ENCODE measurements at regions not wholly inside any gene's neighbourhood (a gene's known extent, or its start where the extent isn't known, plus 50 kb on each side); places are given as distances from the start of the nearest gene placed in this dataset.

GRCh38 chr13:58728126-58728525, 1096.6 kb downstream of the PCDH17 start:
- in situ Hi-C loops (cut with MboI) (no loop called here), intact Hi-C loops (cut with micrococcal nuclease; ENCODE audit: unreplicated experiment) (no loop called here)
- Histone ChIP-seq H3K4me2 (ENCODE audit: control insufficient read depth, insufficient read depth) (no peak overlapping the region), H3K27ac (ENCODE audit: control insufficient read depth, insufficient read depth) (no peak overlapping the region), H3K4me1 (ENCODE audit: control insufficient read depth, insufficient read depth, low read length) (no peaks in the 10 kb centered on the region), H3K9me3 (replicated peaks; ENCODE audit: control insufficient read depth, insufficient read depth, low read length) (no peaks in the 10 kb centered on the region), H4K20me1 (ENCODE audit: control insufficient read depth, insufficient read depth) (no peaks in the 10 kb centered on the region), H3K79me2 (ENCODE audit: control insufficient read depth, insufficient read depth, low read length) (no peaks in the 10 kb centered on the region), H2AFZ (ENCODE audit: control insufficient read depth, low read depth, low read length) (no peak overlapping the region), H3K36me3 (ENCODE audit: control insufficient read depth in 2 of 2, insufficient read depth in 2 of 2, low read length in 1 of 2) (no peaks in the 10 kb centered on the region), H3K9ac (ENCODE audit: control insufficient read depth, insufficient read depth, low read length) (no peak overlapping the region), H3K4me3 (no peak overlapping the region), H3K27me3 (replicated peaks in 1 of 2; ENCODE audit: control insufficient read depth in 2 of 2, insufficient read depth in 2 of 2, low read length in 1 of 2) (no peaks in the 10 kb centered on the region)
- BruUV-seq (replicated peaks), result no TSS peak
- ATAC-seq (no peak), DNase-seq (ENCODE audit: low read depth, low spot score) (no peak), FAIRE-seq (no peak)
- ChIA-PET SMC1A (ENCODE audit: uncharacterized antibody, unreplicated experiment) (no interaction called here), CTCF (no interaction called here), POLR2A (no interaction called here), RAD21 (ENCODE audit: unreplicated experiment) (no interaction called here)
- no peak for TF ChIP-seq ATF3 (IDR thresholded peaks at IDR 0.05; ENCODE audit: borderline replicate concordance, extremely low read depth, low read depth, low read length)
- TF ChIP-seq RCOR1 (conservative IDR thresholded peaks at IDR 0.05; ENCODE audit: low read depth, low read length), result no peak
- WGBS (ENCODE audit: insufficient coverage, insufficient replicate concordance, low lambda C conversion rate, missing lambda C conversion rate), result 12% methylated on average over 3 of the region's 3 CpGs

DNA sequence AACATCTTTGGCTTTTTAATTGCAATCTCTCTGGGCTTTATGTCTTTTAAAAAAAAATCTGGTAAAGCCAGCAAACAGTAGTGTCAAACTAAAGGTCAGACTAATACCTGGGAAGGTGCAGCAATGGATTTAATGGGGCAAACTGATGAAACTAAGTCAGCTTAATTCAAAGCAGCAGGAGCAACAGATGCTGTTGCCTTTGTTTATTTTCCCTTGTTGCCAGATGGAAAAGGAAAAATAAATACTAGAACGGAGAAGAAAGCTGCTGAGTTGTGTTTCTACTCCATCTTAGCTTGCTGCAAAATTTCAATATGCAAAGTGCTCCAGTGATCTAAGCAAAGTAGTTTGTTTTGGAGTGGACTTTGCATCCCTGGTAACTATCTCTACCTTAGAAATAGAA, 1097.8 kb downstream of the PCDH17 start:
- Histone ChIP-seq H3K4me2 (ENCODE audit: control insufficient read depth, insufficient read depth) (no peak overlapping the region), H2AFZ (ENCODE audit: control insufficient read depth, low read depth, low read length) (no peak overlapping the region), H3K79me2 (ENCODE audit: control insufficient read depth, insufficient read depth, low read length) (no peaks in the 10 kb centered on the region), H3K36me3 (ENCODE audit: control insufficient read depth in 2 of 2, insufficient read depth in 2 of 2, low read length in 1 of 2) (no peaks in the 10 kb centered on the region), H3K27me3 (replicated peaks in 1 of 2; ENCODE audit: control insufficient read depth in 2 of 2, insufficient read depth in 2 of 2, low read length in 1 of 2) (no peaks in the 10 kb centered on the region), H3K9me3 (replicated peaks; ENCODE audit: control insufficient read depth, insufficient read depth, low read length) (no peaks in the 10 kb centered on the region), H3K4me1 (ENCODE audit: control insufficient read depth, insufficient read depth, low read length) (no peaks in the 10 kb centered on the region), H3K9ac (ENCODE audit: control insufficient read depth, insufficient read depth, low read length) (no peak overlapping the region), H3K4me3 (no peak overlapping the region), H3K27ac (ENCODE audit: control insufficient read depth, insufficient read depth) (no peak overlapping the region), H4K20me1 (ENCODE audit: control insufficient read depth, insufficient read depth) (no peaks in the 10 kb centered on the region)
- intact Hi-C loops (cut with micrococcal nuclease; ENCODE audit: unreplicated experiment), result no loop called here
- RAD21 ChIA-PET (ENCODE audit: unreplicated experiment), result no interaction called here
- POLR2A ChIA-PET, result no interaction called here
- no TSS peak for BruUV-seq (replicated peaks)
- SMC1A ChIA-PET (ENCODE audit: uncharacterized antibody, unreplicated experiment), result interaction anchor here (1.2 kb wide), 1 partner anchor 20 kb away, joined by 3 read pairs; no protein-coding TSS in a partner anchor
- WGBS (ENCODE audit: insufficient coverage, insufficient replicate concordance, low lambda C conversion rate, missing lambda C conversion rate), result 0% methylated on average over 1 of the region's 1 CpG
- FAIRE-seq (no peak), DNase-seq (ENCODE audit: low read depth, low spot score) (no peak), ATAC-seq (no peak)
- CTCF ChIA-PET, result no interaction called here
- in situ Hi-C loops (cut with MboI), result no loop called here
- no peak for TF ChIP-seq SUZ12 (IDR thresholded peaks at IDR 0.05; ENCODE audit: unreplicated experiment)
- TF ChIP-seq ESRRA (IDR thresholded peaks at IDR 0.05; ENCODE audit: low read length), result no peak
- TF ChIP-seq ZNF622 (IDR thresholded peaks at IDR 0.05), result no peak
- TF ChIP-seq, protein P1, sequence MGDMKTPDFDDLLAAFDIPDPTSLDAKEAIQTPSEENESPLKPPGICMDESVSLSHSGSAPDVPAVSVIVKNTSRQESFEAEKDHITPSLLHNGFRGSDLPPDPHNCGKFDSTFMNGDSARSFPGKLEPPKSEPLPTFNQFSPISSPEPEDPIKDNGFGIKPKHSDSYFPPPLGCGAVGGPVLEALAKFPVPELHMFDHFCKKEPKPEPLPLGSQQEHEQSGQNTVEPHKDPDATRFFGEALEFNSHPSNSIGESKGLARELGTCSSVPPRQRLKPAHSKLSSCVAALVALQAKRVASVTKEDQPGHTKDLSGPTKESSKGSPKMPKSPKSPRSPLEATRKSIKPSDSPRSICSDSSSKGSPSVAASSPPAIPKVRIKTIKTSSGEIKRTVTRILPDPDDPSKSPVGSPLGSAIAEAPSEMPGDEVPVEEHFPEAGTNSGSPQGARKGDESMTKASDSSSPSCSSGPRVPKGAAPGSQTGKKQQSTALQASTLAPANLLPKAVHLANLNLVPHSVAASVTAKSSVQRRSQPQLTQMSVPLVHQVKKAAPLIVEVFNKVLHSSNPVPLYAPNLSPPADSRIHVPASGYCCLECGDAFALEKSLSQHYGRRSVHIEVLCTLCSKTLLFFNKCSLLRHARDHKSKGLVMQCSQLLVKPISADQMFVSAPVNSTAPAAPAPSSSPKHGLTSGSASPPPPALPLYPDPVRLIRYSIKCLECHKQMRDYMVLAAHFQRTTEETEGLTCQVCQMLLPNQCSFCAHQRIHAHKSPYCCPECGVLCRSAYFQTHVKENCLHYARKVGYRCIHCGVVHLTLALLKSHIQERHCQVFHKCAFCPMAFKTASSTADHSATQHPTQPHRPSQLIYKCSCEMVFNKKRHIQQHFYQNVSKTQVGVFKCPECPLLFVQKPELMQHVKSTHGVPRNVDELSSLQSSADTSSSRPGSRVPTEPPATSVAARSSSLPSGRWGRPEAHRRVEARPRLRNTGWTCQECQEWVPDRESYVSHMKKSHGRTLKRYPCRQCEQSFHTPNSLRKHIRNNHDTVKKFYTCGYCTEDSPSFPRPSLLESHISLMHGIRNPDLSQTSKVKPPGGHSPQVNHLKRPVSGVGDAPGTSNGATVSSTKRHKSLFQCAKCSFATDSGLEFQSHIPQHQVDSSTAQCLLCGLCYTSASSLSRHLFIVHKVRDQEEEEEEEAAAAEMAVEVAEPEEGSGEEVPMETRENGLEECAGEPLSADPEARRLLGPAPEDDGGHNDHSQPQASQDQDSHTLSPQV (IDR thresholded peaks at IDR 0.05), result no peak
- TF ChIP-seq HCFC1 (IDR thresholded peaks at IDR 0.05; ENCODE audit: low read length), result no peak
- TF ChIP-seq JUNB (IDR thresholded peaks at IDR 0.05), result no peak
- TF ChIP-seq NRF1 (conservative IDR thresholded peaks at IDR 0.05; ENCODE audit: low read depth, low read length), result no peak
- no peak for TF ChIP-seq RELB (IDR thresholded peaks at IDR 0.05; ENCODE audit: low read depth)
- TF ChIP-seq, protein P2, sequence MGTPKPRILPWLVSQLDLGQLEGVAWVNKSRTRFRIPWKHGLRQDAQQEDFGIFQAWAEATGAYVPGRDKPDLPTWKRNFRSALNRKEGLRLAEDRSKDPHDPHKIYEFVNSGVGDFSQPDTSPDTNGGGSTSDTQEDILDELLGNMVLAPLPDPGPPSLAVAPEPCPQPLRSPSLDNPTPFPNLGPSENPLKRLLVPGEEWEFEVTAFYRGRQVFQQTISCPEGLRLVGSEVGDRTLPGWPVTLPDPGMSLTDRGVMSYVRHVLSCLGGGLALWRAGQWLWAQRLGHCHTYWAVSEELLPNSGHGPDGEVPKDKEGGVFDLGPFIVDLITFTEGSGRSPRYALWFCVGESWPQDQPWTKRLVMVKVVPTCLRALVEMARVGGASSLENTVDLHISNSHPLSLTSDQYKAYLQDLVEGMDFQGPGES (IDR thresholded peaks at IDR 0.05), result no peak
- TF ChIP-seq TBL1XR1 (IDR thresholded peaks at IDR 0.05; ENCODE audit: low read depth, low read length), result no peak
